ENCODE measurements at regions not wholly inside any gene's neighbourhood (a gene's known extent, or its start where the extent isn't known, plus 50 kb on each side); places are given as distances from the start of the nearest gene placed in this dataset.
"Not testable (repeated sequence)": the region's sequence is repeated elsewhere in the genome, so short reads cannot be mapped to it uniquely, and the experiment has no call there.

DNA sequence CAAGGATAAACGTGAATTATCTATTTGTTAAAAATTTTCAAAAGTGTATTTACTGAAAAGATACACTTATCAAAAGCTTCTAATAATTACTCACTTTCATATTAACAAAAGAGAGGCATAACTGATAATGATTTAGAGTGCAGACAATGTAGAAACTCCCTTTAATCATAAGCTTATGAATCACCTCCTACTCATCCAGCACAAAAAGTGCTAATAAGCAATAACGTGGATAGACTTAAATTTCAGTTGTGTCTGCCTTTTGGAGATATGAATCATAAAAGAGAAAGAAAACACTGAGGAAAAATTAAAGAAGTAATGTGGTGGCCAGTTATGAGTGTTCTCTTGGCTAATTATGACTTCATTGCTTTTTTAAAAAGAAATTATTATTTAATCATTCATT is 827.6 kb upstream of the B3GALT2 start:
- DNase-seq (ENCODE audit: low read depth): no peak

DNA sequence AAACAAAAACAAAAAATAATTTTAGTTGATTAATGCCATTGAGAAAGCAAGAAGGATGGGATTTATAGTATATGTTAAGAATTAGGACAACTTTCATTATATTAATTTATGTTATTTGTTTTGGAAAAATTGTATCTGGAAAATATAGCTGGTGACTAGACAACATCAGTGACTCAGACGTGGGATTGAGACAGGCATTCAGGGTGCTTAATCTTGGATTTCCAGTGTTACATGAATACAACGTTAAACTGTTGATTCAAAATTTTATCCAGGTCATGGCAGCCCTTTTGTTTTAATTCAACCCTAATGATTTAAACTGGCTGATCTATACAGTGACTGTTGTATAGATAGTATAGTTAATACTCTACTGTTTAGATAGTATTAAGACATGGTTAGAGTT is 827.1 kb upstream of the B3GALT2 start:
- no peak for DNase-seq (ENCODE audit: low read depth)

DNA sequence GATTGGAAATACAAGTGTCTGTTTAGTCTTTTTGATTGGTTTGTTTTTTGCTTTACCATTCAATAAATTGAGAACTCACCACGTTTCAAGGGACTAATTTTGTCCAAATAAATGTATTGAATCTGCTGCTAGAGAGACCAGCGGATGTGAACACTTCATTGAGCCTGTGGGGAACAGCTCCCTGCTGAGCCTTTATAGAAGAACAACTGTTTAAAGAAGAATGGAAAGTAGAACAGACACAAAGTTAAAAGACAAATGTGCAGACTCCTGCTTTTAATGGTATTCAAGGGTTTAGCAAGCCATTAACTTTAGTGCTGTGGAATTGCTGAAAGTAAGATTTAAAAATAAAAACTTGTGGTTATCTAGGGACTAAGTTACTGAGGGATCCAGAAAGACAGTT is 817.7 kb upstream of the B3GALT2 start:
- no peak for DNase-seq (ENCODE audit: low read depth)

DNA sequence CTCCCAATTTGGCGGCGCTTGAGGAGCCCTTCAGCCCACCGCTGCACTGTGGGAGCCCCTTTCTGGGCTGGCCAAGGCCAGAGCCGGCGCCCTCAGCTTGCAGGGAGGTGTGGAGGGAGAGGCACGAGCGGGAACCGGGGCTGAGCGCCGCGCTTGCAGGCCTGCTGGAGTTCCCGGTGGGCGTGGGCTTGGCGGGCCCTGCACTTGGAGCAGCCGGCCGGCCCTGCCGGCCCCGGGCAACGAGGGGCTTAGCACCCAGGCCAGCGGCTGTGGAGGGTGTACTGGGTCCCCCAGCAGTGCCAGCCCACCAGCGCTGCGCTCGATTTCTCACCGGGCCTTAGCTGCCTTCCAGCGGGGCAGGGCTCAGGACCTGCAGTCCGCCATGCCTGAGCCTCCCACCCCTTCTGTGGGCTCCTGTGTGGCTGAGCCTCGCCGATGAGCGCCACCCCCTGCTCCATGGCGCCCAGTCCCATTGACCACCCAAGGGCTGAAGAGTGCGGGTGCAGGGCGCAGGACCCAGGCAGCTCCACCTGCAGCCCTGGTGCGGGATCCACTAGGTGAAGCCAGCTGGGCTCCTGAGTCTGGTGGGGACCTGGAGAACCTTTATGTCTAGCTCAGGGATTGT is 815.4 kb upstream of the B3GALT2 start:
- DNase-seq (ENCODE audit: low read depth): not testable (repeated sequence)

DNA sequence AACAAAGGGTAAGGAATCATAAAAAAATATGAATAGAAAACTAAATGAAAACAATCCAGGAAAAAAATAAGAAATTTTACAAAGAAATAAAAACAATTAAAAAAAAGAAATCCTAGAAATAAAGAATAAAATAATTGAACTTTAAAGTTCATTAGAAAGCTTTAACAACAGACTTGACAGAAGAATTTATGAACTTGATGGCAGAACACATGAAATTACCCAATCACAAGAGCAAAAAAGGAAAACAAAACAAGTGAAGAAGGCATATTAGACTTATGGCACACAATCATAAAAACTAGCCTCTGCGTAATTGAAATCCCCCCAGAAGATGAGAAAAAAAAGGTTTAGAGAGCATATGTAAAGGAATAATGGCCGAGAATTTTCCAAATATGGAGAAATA is 802.5 kb upstream of the B3GALT2 start:
- no peak for DNase-seq (ENCODE audit: low read depth)

DNA sequence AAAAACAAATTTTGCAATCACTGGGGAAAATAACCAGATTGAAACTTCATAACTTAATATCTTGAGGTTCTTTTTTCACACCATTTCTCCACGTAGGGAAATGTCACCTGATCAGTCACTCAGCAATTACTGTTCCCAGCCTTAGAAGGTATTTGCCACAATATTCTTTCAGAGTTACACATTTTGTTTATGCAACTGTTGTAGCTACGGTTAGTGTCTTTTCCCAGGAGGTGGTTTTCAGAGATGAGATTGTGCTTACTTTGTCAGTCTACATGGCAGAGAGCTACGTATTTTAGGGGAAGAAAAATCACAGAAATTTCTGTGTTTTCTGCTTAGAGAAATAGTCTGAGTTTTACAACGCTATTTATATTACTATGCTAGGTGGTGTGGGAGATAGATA is 792.8 kb upstream of the B3GALT2 start:
- no peak for DNase-seq (ENCODE audit: low read depth)

DNA sequence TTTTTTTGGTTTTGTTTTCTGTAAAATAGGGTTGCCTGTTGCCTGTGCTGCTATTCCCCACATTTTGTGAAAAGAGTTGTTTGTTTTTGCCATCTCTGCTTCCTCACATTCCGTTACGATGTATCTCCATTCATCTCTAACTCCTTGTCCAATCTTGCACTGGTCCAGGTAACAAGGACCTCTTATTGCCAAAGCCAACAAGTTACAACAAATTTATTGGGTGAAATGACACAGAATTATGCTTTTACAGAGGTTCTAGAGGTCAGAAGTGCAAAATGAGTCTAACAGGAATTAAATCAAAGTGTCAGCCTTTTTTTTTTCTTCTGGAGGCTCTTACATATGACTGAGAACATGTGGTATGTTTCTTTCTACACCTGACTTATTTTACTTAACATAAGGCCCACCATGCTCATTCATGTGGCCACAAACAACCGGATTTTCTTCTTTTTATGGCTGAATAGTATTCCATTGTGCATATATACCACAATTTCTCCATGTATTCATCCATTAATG is 787.9 kb upstream of the B3GALT2 start:
- no peak for DNase-seq (ENCODE audit: low read depth)

DNA sequence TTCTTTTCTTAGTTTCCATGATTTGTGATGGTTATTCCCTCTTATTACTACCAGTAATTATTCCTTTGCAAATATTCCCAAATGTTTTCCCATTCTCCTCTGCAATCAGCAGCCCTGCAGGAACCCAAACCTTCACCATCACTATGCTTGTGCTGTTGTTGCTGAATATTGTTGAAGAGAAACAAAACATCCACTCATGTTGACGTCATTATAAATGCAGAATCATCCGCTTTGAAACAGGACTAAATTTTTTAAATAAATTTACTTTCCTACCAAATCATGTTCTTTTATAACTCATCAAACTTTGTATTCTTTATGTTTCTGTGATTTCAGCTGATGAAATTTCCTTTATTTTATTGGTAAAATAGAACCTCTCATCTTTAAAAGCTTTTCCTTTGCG is 787.0 kb upstream of the B3GALT2 start:
- DNase-seq (ENCODE audit: low read depth): no peak

DNA sequence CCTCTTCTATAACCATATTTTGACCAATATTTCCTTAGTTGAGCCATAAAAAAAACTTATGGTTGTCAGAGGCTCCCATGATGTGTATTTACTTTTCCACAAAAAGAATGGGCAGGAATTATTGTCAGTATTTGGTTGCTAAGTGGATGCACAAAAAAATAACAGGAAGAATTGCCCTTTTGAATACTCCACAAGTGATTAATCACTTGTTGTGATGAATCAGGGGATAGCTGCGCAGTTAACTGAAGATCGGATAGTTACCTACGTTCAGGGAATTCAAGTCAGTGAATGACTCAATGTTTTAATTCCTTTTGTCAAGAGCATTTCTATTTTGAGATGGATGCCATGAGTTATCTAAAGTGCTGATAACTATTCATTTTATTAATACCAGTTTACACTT is 785.2 kb upstream of the B3GALT2 start:
- no peak for DNase-seq (ENCODE audit: low read depth)

DNA sequence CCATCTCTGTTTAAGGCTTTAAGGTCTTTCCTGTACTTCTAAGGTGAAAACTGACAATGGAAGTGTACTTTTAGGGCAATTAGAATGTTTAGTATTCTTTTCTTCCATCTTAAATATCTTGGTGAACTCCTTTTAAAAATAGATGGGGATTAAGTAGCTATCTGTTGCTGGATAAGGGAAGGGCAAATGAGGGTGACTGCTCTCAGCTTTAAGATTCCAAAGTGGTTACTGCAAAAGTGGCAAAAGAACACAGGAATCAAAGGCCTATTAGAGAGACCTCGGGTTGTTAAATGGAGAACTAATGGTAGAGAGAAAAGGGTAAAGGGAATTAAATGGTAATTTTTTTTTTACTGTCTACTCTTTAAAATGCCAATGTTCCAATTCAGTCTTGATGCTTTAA is 774.1 kb upstream of the B3GALT2 start:
- DNase-seq (ENCODE audit: low read depth): no peak

DNA sequence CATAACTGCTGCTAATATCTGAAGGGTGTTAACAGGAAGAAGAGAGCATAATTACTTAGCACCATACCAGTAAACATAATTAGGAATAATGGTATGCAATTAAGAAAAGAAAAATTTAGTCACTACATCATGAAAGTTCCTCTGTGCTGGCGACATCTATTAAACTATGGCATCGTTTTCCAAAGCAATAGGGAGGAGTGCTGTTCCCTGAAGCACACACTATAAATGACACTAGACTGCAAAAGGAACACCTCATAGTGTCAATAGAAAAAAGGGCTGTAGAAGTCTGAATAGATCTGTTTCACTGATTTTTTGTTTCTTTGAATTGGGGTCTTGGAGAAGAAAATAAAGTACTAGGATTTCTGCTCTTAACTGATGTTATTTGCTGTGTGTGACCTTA is 773.6 kb upstream of the B3GALT2 start:
- no peak for DNase-seq (ENCODE audit: low read depth)

DNA sequence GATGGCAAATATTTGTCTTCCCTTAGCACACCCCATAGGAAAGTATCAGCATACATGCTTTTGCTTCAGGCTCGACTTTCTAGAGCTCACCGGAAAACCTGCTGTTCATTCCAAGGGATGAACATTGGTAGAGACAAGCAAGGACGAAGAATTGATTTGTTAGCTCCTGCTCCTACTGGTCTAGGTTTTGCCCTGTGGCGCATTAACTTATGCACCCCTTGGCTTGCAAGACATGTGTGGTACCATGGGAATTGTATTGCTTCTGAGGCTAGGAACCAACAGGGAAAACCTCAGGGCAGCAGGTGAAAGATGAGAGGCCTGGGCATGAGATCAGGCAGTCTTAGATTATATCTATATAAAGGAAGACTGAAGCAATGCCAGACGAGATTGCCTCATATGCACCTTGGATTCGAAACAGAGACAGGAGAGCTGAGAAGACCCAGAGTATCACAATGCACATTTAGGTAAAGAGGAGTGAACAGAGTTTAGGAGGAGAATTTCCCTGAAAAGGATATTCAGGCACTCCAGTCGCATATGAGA is 771.2 kb upstream of the B3GALT2 start:
- no peak for DNase-seq (ENCODE audit: low read depth)

DNA sequence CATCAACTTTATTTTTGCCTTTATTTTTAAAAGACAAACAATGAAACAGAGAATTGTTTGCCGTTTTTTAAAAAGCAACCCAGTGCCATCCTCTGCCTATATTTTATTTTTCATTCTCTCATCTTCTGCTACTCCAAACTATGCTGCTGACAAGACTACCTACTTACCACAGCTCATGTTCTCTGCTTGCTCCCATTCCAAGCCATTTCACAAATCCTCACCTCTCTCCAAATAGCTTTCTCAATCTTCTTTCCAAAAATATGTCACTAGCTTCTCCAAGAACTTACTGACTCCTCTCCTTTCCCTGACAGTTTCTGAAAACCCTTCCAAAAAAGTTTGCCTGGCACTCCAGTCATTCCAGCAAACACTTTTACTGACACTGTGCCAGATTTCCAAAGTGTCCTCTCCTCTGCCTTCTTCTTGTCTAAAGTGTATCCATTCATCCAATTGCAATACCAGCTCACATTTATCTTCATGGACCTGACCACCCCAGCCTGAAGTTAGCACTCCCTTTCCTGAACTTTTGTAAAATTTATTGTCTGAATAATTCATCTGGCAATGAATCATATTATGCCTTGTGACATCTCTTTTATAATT is 766.5 kb upstream of the B3GALT2 start:
- DNase-seq (ENCODE audit: low read depth): no peak

DNA sequence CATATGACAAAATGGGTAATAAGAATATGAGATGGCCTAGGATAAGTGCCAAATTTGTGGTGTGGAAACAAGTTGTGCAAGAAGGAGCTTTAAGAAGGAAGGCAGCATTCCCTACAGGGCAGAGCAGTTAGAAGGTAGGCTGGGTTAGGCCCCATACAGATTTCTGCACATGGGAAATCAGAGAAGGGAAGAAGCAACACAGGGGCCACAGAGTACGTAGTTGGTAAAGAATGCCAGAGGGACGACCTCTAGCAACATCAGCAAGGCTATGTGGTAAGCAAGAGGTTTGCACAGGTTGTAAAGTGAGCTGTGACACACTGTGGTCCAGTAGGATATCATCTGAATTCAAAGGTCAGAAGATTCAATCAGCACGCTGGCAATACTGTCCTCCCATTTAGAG is 765.6 kb upstream of the B3GALT2 start:
- no peak for DNase-seq (ENCODE audit: low read depth)

DNA sequence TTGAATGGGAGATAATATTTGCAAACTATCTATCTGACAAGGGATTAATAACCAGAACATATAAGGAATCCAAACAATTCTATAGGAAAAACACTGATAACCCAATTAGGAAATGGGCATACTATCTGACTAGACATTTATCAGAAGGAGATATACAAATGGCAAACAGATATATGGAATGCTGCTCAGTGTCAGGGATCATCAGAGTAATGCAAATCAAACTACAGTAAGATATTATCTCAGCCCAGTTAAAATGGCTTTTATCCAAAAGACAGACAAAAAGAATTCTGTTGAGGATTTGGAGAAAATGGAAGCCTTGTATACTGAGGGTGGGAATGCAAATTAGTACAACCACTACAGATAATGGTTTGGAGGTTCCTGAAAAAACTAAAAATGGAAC is 758.0 kb upstream of the B3GALT2 start:
- no peak for DNase-seq (ENCODE audit: low read depth)

DNA sequence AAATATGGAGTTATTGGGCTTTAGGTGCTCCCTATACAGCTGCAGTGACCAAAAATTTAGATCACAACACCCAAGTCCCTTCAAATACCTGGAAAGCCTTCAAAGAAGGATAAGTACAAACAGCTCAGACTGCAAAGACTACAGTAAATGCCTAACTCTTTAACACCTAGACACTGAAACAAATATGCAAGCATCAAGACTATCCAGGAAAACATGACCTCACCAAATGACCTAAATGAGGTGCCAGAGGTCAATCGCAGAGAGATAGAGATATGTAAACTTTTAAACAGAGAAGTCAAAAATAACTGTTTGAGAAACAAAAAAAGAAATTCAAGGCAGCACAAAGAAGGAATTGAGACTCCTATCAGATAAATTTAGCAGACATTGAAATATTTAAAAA is 753.8 kb upstream of the B3GALT2 start:
- no peak for DNase-seq (ENCODE audit: low read depth)

DNA sequence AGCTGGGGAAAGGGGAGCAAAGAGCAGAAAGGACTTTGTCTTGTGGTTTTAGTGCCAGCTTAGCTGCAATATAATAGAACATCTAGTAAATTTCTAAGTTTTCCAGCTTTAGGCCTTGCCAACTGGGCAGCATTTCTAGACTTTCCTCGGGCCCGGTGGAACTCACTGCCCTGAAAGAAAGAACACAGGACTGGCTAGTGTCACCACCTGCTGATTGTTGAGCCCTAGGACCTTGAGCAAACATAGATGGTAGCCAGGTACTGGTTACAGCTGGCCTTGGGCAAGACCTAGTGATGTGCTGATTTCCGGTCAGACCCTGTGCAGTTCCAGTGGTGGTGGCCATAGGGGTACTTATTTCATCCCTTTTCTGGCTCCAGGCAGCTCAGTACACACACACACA is 753.2 kb upstream of the B3GALT2 start:
- no peak for DNase-seq (ENCODE audit: low read depth)

DNA sequence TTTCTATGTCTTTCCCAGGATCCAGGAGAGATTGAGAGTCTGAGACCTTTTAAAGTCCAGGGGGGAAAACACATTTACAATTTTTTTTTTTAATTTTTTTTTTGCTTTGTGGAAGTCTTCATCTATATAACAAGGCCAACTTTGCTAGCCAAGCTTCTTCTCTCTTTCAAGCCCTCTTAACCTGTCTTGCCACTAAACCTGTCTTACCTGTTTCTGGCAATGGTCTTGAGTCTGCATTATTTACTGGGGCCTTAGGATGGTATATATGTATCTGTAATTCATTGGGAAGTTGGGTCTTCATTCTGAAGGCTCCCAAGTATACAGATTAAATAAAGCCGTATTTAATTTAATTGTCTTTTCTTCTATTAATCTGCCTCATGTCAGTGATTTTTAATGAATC is 750.9 kb upstream of the B3GALT2 start:
- DNase-seq (ENCODE audit: low read depth): no peak

DNA sequence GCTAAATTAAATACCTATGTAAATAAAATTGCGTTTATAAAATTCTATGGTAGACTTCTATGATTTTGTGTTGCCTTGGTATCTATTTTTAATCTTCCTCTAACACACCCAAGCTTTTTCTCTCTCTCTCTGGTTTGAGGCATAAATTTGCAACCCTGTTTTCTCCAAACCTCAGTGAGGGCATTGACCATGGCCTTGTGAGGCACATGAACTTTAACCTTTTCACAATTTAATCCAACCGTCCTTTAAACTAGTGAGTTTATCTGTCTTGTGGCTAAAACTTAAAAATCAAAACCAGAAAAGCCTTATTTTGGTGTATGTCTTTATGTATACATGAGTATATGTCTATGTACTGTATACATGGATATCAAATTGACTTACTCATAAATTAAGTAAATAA is 746.6 kb upstream of the B3GALT2 start:
- DNase-seq (ENCODE audit: low read depth): no peak

DNA sequence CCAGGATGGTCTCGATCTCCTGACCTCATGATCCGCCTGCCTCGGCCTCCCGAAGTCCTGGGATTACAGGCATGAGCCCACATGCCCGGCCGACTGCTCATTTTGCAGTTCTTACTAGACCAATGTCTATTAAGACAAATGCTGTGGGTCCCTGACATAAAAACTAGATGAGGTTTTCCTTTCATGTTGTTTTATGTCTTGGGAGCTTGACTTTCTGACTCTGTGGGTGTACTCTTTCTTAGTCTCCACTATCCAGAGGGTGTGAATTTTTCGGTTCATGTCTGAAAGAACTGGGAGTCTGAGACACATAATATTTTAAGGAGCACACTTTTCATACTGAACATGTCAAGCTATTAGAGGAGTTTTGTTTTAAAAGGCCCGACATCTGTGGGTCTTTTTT is 744.9 kb upstream of the B3GALT2 start:
- no peak for DNase-seq (ENCODE audit: low read depth)

DNA sequence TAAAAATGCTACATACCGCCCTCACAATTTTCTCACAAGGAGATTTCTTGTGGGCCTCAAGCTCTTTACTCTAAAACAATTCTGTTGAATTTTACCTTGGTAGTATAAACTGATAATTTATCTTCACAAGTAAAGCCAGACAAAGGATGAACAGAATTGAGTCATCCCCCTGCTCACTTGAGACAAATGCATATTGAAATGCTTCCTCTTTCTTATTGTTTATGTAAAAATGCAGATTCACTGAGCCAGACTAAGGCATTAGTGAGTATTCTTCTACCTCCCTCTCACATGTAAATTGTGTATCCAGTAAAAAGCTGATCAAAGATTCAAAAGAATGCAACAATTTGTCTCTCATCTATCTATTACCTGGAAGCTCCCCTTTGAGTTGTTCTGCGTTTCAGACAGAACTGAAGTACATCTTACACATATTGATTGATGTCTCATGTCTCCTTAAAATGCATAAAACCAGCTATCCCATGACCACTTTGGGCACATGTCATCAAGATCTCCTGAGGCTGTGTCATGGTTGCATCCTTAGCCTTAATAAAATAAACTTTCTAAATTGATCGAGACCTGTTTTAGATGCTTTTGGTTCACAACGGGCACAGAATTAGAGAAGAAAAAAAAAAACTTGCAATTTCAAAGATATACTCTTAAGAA is 743.1 kb upstream of the B3GALT2 start:
- DNase-seq (ENCODE audit: low read depth): no peak

DNA sequence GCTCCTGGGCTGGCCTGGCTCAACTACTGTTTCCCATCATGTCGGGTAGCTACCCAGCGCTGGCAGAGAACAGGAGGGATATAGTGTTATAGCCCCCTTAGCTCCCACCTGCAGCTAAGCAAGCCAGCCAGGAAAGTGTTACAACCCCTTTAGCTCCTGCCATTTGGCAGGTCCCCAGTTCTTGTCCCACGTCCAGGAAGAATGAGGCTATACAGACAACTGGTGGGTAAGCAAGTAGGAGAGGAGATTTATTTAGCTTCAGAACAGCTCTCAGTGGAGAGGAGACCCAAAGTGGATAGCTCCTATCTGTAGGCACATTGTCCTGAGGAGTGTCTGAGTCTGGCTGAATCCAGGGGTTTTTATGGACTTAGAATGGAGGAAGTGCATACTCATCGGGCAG is 741.1 kb upstream of the B3GALT2 start:
- DNase-seq (ENCODE audit: low read depth): no peak

DNA sequence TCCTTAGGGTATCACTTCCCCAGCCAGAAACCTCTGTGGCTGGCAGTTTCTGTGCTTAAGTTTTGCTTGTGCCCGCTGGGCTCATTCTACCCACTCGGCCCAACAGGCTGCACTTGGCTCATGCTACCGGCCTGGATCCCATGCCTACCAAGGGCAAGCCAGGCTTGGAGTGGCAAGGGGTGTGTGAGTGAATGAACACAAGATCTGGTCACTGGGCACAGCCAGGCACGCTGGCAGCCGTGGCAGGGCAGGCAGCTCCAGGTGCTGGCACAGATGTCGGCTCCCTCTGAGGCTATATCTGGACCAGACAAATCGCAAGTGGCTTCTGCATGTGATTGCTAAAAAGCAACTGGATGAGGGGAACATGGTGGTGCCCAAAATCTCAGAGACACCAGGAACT is 740.5 kb upstream of the B3GALT2 start:
- no peak for DNase-seq (ENCODE audit: low read depth)

Data from T follicular helper cell (primary cell).